Adipocyte (in vitro differentiated cells): ENCODE measurements at regions not wholly inside any gene's neighbourhood (a gene's known extent, or its start where the extent isn't known, plus 50 kb on each side); places are given as distances from the start of the nearest gene placed in this dataset.
A peak's percentile ranks its signal among the peaks of the same experiment; 100 is the strongest.

ENCODE experiments used
- DNase-seq: peaks from one replicate; pipeline ENCODE4 v3.0.0-alpha.2; 2015; ENCODE audit warnings: low read depth
- H3K27me3 ChIP-seq: replicated peaks from 2 replicates; pipeline ENCODE4 v1.7.0; 2013; ENCODE audit warnings: mild to moderate bottlenecking, low read length, moderate library complexity; ENCODE audit not compliant: control insufficient read depth, insufficient read depth
- H3K36me3 ChIP-seq: 2 replicates; pipeline ENCODE4 v1.7.0; 2013; ENCODE audit warnings: low read length, mild to moderate bottlenecking, moderate library complexity; ENCODE audit not compliant: control insufficient read depth, insufficient read depth, severe bottlenecking
- H3K4me1 ChIP-seq: 2 replicates; pipeline ENCODE4 v1.7.0; 2013; ENCODE audit warnings: mild to moderate bottlenecking, low read length, moderate library complexity; ENCODE audit not compliant: control insufficient read depth, insufficient read depth
- H3K4me3 ChIP-seq: 2 replicates; pipeline ENCODE4 v1.7.0; 2013; ENCODE audit warnings: mild to moderate bottlenecking, low read length, moderate library complexity
- H3K9ac ChIP-seq: 2 replicates; pipeline ENCODE4 v1.7.0; 2013; ENCODE audit warnings: mild to moderate bottlenecking, low read length, moderate library complexity
- H3K9me3 ChIP-seq: 2 replicates; pipeline ENCODE4 v1.7.0; 2013; ENCODE audit warnings: mild to moderate bottlenecking, low read length, moderate library complexity; ENCODE audit not compliant: control insufficient read depth

DNA sequence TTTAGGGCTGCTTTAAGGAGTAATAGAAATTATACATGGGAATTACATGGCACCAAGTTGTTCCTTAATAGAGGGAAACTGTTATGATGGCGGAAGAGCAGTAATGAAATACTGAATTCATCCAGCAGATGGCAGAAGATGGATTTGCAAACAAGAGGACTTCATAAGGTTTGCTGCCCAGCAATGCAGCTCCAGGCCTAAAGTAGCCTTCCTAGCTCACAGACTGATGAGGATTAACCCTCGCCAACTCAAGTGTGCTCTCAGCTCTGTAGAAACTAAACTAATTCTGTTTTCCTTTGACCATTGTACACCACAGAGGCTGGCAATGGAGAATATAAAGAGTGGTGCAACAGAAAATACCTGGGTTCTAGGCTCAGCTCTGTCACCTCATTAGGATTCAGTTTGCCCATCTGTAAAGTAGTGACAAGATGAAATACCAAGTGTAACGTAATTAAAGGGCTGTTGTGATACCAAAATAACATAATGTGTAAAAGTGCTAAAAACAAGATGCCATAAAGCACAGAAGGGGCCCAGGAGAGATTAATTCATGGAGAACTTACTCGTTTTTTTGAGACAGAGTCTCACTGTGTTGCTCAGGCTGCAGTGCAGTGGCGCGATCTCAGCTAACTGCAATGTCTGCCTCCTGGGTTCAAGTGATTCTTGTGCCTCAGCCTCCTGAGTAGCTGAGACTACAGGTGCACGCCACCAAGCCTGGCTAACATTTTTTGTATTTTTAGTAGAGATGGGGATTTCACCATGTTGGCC is 102.4 kb upstream of the SERBP1 start:
- Histone ChIP-seq H3K9me3 (no peaks in the 10 kb centered on the region), H3K4me1 (peaks cover 22% of the 10 kb centered on the region), H3K4me3 (no peak overlapping the region), H3K36me3 (no peaks in the 10 kb centered on the region), H3K27me3 (no peaks in the 10 kb centered on the region), H3K9ac (peak overlapping the region; percentile 31)
- peak; percentile 87 for DNase-seq

DNA sequence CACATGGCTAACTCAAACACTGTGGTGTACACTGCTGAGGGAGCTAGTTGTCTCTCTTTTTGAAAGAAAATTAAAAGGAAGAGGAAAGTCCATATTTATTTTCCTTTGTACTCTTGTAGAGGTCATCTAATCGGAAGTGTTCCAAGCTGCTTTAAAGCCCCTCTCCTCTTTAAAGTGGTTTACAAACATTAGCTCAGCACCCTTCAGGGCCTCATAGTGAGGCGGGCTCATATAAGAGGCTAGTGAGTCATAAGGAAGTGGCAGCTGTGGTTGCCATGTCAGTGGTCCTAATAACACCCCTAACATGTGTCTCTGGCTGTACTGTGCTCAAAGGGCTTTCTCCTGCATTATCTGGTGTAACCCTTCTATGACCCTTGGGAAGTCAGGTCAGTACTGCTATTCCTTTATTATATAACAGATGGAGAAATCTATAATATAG is 104.4 kb upstream of the SERBP1 start:
- H3K9me3 ChIP-seq, result no peaks in the 10 kb centered on the region
- peaks cover 30% of the 10 kb centered on the region for H3K4me1 ChIP-seq
- DNase-seq, result peak; percentile 41
- H3K4me3 ChIP-seq, result no peak overlapping the region
- H3K9ac ChIP-seq, result peak overlapping the region; percentile 38
- no peaks in the 10 kb centered on the region for H3K36me3 ChIP-seq
- no peaks in the 10 kb centered on the region for H3K27me3 ChIP-seq

DNA sequence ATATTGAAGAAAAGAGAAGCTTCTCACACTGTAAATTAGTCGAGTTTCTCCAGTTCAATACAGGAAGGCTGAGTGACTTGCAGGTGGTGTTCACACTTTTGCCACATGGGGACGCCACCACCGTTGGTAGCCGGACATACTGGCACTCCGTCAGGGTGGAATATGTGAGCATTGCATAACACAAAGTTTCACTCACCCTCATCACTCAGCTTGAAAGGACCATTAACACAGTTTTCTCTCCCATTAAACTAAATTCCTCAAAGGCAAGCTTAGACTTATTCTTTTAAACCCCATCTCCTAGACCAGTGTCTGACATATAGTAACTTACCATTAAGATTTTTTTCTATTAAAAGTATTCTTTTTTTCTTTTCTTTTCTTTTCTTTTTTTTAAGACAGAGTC is 105.3 kb upstream of the SERBP1 start:
- Histone ChIP-seq H3K4me3 (no peak overlapping the region), H3K9ac (peak overlapping the region; percentile 40), H3K27me3 (no peaks in the 10 kb centered on the region), H3K4me1 (peaks cover 34% of the 10 kb centered on the region), H3K9me3 (no peaks in the 10 kb centered on the region), H3K36me3 (no peaks in the 10 kb centered on the region)
- peak; percentile 94 for DNase-seq

DNA sequence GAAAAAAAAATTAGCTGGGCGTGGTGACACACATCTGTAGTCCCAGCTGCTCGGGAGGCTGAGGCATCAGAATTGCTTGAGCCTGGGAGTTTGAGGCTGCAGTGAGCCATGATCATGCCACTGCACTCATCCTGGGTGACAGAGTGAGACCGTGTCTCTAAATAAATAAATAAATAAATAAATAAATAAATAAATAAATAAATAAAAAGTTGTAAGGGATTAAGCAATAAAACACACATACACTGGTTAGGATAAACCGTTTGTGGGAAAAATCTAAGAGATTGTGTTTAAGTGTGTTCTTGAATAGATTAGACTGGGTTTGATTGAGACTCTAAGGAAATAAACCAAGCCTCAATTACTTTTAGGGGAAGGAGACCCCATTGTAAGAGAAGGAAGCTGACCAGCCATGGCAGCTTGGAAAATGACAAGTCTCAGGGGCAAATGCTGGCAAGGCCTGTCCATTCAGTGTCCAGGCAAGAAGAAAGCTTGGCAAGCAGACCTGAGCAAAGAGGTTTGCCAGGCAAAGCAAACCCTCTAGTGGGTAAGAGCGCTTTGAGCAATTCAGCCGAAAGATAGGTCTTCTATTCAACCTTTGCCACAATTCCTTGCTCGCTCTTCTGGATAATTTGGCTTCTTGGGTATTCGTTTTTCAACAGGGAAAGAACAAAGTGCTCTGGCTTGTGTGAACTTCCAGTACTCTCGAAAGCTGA is 106.9 kb upstream of the SERBP1 start:
- Histone ChIP-seq H3K27me3 (no peaks in the 10 kb centered on the region), H3K36me3 (no peaks in the 10 kb centered on the region), H3K9ac (peak overlapping the region; percentile 40), H3K4me3 (peak overlapping the region; percentile 3), H3K9me3 (no peaks in the 10 kb centered on the region), H3K4me1 (peaks cover 34% of the 10 kb centered on the region)
- no peak for DNase-seq

DNA sequence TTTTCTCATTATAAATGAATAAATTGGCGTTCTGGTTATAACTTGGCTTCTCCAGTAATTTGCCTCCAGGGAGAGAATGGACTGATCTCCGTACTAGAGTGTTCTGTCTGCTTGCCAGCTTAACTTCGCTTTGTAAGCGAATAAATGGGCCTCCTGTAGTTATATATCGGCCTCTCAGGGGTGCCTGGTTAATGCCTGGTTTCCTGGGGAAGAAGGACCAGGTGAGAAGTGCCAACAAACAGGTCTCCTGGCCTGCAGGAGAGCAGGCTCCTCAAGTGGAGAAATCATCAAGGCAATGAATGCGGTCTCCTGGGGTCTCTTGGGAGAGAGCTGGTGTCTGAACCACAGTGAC is 107.4 kb upstream of the SERBP1 start:
- H3K36me3 ChIP-seq, result no peaks in the 10 kb centered on the region
- peak overlapping the region; percentile 3 for H3K4me3 ChIP-seq
- no peaks in the 10 kb centered on the region for H3K9me3 ChIP-seq
- H3K9ac ChIP-seq, result peak overlapping the region; percentile 27
- DNase-seq, result no peak
- H3K27me3 ChIP-seq, result no peaks in the 10 kb centered on the region
- H3K4me1 ChIP-seq, result peaks cover 34% of the 10 kb centered on the region

DNA sequence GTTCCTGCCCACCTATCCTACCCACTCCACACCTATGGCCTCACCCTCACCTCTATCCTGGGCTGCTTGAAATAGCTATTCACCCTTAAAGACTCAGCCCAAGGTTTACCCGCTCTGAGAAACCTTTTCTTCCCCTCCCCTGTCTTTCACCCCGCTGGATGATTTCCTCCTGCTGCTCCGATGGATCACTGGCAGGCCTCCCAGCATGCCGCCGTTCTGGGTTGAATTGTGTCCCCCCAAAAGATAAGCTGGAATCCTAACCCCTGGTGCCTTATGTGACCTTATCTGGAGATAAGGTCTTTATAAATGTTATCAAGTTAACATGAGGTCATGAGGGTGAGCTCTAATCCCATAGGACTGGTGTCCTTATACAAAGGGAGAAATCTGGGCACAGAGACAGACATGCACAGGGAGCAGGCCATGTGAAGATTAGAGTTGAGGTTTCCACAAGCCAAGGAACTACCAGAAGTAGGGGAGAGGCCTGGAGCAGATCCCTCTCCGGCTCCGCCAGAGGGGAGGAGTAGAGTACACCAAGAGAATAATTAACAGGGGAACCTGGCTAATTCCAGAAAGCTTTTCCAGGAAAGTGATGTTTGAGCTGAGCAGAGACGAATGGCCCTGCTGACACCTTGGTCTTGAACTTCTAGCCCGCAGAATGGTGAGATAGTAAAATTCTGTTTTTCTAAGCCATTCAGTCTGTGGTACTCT is 110.0 kb upstream of the SERBP1 start:
- no peak for DNase-seq
- no peak overlapping the region for H3K4me3 ChIP-seq
- no peaks in the 10 kb centered on the region for H3K36me3 ChIP-seq
- no peak overlapping the region for H3K9ac ChIP-seq
- peaks cover 30% of the 10 kb centered on the region for H3K4me1 ChIP-seq
- no peaks in the 10 kb centered on the region for H3K9me3 ChIP-seq
- H3K27me3 ChIP-seq, result no peaks in the 10 kb centered on the region

DNA sequence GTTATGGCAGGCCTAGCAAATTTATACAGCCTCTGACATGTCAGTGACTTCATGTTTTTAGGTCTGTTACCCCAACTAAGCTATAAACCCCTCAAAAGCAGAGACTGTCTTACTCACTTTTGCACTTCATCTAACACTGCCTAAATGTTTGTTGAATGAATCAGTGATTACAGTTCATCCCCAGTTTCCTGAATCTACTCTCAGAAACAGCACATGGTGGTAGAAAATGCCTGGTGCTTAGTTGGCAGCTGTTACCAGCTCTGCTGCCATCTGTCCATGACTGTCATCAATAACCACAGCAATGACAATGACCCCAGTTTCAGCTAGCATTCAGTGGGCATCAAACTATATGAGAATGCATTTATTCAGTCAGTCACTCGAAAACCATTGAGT is 110.5 kb upstream of the SERBP1 start:
- Histone ChIP-seq H3K9me3 (no peaks in the 10 kb centered on the region), H3K36me3 (no peaks in the 10 kb centered on the region), H3K4me3 (no peak overlapping the region), H3K9ac (no peak overlapping the region), H3K4me1 (peaks cover 27% of the 10 kb centered on the region), H3K27me3 (no peaks in the 10 kb centered on the region)
- DNase-seq, result no peak

DNA sequence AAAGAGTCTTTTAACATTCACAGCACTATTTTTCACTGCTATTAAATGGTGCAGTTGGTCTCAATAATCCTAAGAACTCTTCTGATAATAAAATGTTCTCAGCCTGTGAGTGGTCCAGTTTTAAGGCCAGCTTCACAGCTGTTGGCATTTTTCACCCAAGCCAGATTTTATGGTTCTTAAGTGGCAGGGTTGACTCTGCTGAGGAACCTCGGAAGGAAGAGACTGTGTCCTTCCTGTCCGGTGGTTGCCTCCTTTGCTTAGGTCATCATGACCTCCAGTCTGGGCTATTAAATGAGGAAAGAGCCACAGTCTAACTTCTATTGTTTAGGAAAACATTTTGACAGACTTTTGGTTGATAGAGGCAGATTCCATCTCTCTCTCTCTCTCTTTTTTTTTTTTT is 112.5 kb upstream of the SERBP1 start:
- no peaks in the 10 kb centered on the region for H3K9me3 ChIP-seq
- no peaks in the 10 kb centered on the region for H3K36me3 ChIP-seq
- no peak for DNase-seq
- no peaks in the 10 kb centered on the region for H3K27me3 ChIP-seq
- H3K4me3 ChIP-seq, result no peak overlapping the region
- H3K4me1 ChIP-seq, result peaks cover 10% of the 10 kb centered on the region
- H3K9ac ChIP-seq, result no peak overlapping the region

DNA sequence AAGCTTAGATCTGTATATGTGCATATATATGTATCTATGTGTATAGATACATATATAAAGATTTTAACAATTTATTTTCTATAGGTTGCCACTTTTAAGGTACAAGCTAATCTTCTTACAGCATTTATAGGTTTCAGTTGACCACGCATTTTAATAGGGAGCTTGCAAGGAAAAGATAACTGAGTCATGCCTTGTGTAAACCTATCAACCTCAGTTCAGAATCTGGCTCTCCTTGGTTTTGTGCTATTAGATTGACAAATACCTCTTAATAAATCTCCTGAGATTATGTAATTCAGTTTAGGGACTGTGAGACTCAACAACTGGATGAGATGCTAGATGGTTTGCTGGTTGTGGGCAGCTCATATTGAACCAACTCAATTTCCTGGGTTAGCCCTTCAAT is 114.7 kb upstream of the SERBP1 start:
- Histone ChIP-seq H3K9ac (no peak overlapping the region), H3K36me3 (no peaks in the 10 kb centered on the region), H3K4me3 (no peak overlapping the region), H3K9me3 (no peaks in the 10 kb centered on the region), H3K4me1 (peaks cover 4% of the 10 kb centered on the region), H3K27me3 (no peaks in the 10 kb centered on the region)
- no peak for DNase-seq

DNA sequence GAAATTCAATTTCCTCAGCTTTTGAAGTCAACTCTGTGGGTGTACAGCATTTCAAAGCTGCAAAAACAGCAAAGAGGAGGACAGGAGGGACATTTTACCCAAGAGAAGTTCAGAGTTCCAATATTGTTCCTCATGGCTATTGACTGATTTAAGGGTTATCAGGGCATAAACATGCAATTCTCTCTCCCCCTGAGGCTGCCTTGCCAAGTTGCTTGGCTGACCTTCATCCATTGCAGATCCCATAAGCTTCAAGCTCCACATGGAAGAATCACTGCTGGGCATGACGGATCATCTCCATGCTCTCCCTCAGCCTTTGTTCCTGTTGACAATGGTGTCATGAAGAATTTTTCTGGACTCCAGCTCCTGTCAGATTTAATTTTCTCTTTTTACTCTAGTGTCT is 115.2 kb upstream of the SERBP1 start:
- no peak for DNase-seq
- Histone ChIP-seq H3K9me3 (no peaks in the 10 kb centered on the region), H3K4me1 (no peaks in the 10 kb centered on the region), H3K9ac (no peak overlapping the region), H3K36me3 (no peaks in the 10 kb centered on the region), H3K4me3 (no peak overlapping the region), H3K27me3 (no peaks in the 10 kb centered on the region)

DNA sequence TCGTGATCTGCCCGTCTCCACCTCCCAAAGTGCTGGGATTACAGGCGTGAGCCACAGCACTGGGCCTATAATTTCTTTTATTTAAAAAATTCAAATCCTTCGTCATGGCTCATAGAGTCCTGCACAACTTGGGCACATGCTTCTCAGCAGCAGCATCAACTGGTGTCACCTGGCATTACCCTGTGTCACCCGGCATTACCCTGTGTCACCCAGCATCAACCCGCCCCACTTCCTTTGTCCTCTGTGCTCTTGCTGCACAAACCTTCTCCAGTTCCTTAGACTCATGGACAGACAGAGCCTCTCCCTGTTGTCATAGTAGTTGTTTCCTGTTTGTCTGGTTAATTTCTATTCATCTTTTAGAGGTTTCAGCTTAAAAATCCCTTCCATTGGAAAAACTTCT is 121.2 kb upstream of the SERBP1 start:
- no peaks in the 10 kb centered on the region for H3K4me1 ChIP-seq
- H3K4me3 ChIP-seq, result no peak overlapping the region
- H3K9me3 ChIP-seq, result no peaks in the 10 kb centered on the region
- DNase-seq, result no peak
- no peaks in the 10 kb centered on the region for H3K36me3 ChIP-seq
- no peak overlapping the region for H3K9ac ChIP-seq
- H3K27me3 ChIP-seq, result no peaks in the 10 kb centered on the region
